Smooth muscle cell (in vitro differentiated cells): ENCODE measurements at regions not wholly inside any gene's neighbourhood (a gene's known extent, or its start where the extent isn't known, plus 50 kb on each side); places are given as distances from the start of the nearest gene placed in this dataset.
"Not testable (repeated sequence)": the region's sequence is repeated elsewhere in the genome, so short reads cannot be mapped to it uniquely, and the experiment has no call there.

Experiments
- DNase-seq: peaks from one replicate; lab custom pipeline; 2025; ENCODE audit not compliant: unreplicated experiment; lab: John Stamatoyannopoulos, UW
- H2AFZ ChIP-seq: fragments of 200-600 bp; sonication (generic); 2 replicates; pipeline ENCODE4 v1.6.0; 2016; ENCODE audit warnings: antibody characterized with exemption, low read depth, mild to moderate bottlenecking
- H3F3A ChIP-seq: fragments of 200-600 bp; sonication (generic); 2 replicates; pipeline ENCODE4 v1.6.0; 2017; ENCODE audit warnings: antibody characterized with exemption, low read depth
- H3K27ac ChIP-seq: fragments of 200-600 bp; sonication (generic); 2 replicates; pipeline ENCODE4 v1.5.1; 2016; ENCODE audit warnings: low read depth, mild to moderate bottlenecking
- H3K27me3 ChIP-seq: fragments of 200-600 bp; sonication (generic); 2 replicates; pipeline ENCODE4 v1.6.1; 2016; ENCODE audit warnings: low read depth, mild to moderate bottlenecking
- H3K36me3 ChIP-seq: fragments of 200-600 bp; sonication (generic); 2 replicates; pipeline ENCODE4 v1.5.1; 2016; ENCODE audit warnings: low read depth
- H3K4me1 ChIP-seq: fragments of 200-600 bp; sonication (generic); 2 replicates; pipeline ENCODE4 v1.5.1; 2016; ENCODE audit warnings: low read depth
- H3K4me2 ChIP-seq: fragments of 200-600 bp; sonication (generic); 2 replicates; pipeline ENCODE4 v1.6.0; 2016; ENCODE audit warnings: mild to moderate bottlenecking
- H3K4me3 ChIP-seq: fragments of 200-600 bp; sonication (generic); 2 replicates; pipeline ENCODE4 v1.5.1; 2016; ENCODE audit warnings: mild to moderate bottlenecking
- H3K79me2 ChIP-seq: fragments of 200-600 bp; sonication (generic); 2 replicates; pipeline ENCODE4 v1.6.0; 2016; ENCODE audit warnings: low read depth, mild to moderate bottlenecking
- H3K9ac ChIP-seq: fragments of 200-600 bp; sonication (generic); 2 replicates; pipeline ENCODE4 v1.6.0; 2016; ENCODE audit warnings: low read depth
- H3K9me3 ChIP-seq: fragments of 200-600 bp; sonication (generic); replicated peaks from 2 replicates; pipeline ENCODE4 v1.5.1; 2016; ENCODE audit warnings: low read depth
- H4K20me1 ChIP-seq: fragments of 200-600 bp; sonication (generic); 2 replicates; pipeline ENCODE4 v1.6.0; 2016; ENCODE audit warnings: low read depth
- CTCF ChIP-seq: fragments of 200-600 bp; sonication (generic); IDR thresholded peaks from 2 replicates; pipeline ENCODE4 v1.5.1; 2017; ENCODE audit warnings: borderline replicate concordance, mild to moderate bottlenecking, antibody characterized with exemption; ENCODE audit not compliant: insufficient read depth, poor library complexity, severe bottlenecking
- WGBS: methylation state at CpG from one replicate; pipeline ENCODE4 v1.1.7; 2016; ENCODE audit warnings: low lambda C conversion rate; 5-methylcytosine and 5-hydroxymethylcytosine counted together

GRCh38 chr6:110543106-110543505, 66.7 kb upstream of the SLC22A16 start:
- WGBS = 95% methylated on average over 5 of the region's 5 CpGs
- Histone ChIP-seq H3K4me2 (no peak overlapping the region), H3K9me3 (no peaks in the 10 kb centered on the region), H4K20me1 (no peaks in the 10 kb centered on the region), H3K36me3 (no peaks in the 10 kb centered on the region), H3K4me3 (no peak overlapping the region), H3K27ac (no peak overlapping the region), H3K4me1 (no peaks in the 10 kb centered on the region), H3F3A (peaks cover 6% of the 10 kb centered on the region), H3K27me3 (no peaks in the 10 kb centered on the region), H3K9ac (no peak overlapping the region), H2AFZ (no peak overlapping the region), H3K79me2 (no peaks in the 10 kb centered on the region)
- no peak for DNase-seq
- TF ChIP-seq CTCF = no peak

GRCh38 chr6:110542311-110543024, 66.1 kb upstream of the SLC22A16 start:
- 32% methylated on average over 11 of the region's 11 CpGs for WGBS
- Histone ChIP-seq H3K4me2 (peak overlapping the region; percentile 64), H3K27ac (peak overlapping the region; percentile 44), H3F3A (peaks cover 8% of the 10 kb centered on the region), H3K9me3 (no peaks in the 10 kb centered on the region), H3K36me3 (no peaks in the 10 kb centered on the region), H3K4me1 (no peaks in the 10 kb centered on the region), H4K20me1 (no peaks in the 10 kb centered on the region), H3K4me3 (no peak overlapping the region), H2AFZ (peak overlapping the region; percentile 42), H3K9ac (no peak overlapping the region), H3K79me2 (no peaks in the 10 kb centered on the region), H3K27me3 (no peaks in the 10 kb centered on the region)
- TF ChIP-seq CTCF = no peak
- peak; percentile 9 for DNase-seq

GRCh38 chr6:110541701-110542309, 65.4 kb upstream of the SLC22A16 start:
- Histone ChIP-seq H3K4me3 (no peak overlapping the region), H3K79me2 (no peaks in the 10 kb centered on the region), H3F3A (peaks cover 8% of the 10 kb centered on the region), H3K27me3 (no peaks in the 10 kb centered on the region), H3K9me3 (no peaks in the 10 kb centered on the region), H3K9ac (no peak overlapping the region), H4K20me1 (no peaks in the 10 kb centered on the region), H3K4me2 (peak overlapping the region; percentile 64), H3K36me3 (no peaks in the 10 kb centered on the region), H3K4me1 (no peaks in the 10 kb centered on the region), H2AFZ (peak overlapping the region; percentile 42), H3K27ac (peak overlapping the region; percentile 44)
- TF ChIP-seq CTCF = no peak
- no peak for DNase-seq
- 27% methylated on average over 5 of the region's 5 CpGs for WGBS

GRCh38 chr6:110539277-110540019, 63.0 kb upstream of the SLC22A16 start:
- H3K4me3 ChIP-seq, H3K27me3 ChIP-seq, H3K4me1 ChIP-seq, H3K36me3 ChIP-seq, H3K27ac ChIP-seq, H3K9ac ChIP-seq, H3K79me2 ChIP-seq, DNase-seq, H2AFZ ChIP-seq, H3F3A ChIP-seq, H3K4me2 ChIP-seq, H3K9me3 ChIP-seq, H4K20me1 ChIP-seq: not testable (repeated sequence)
- WGBS = 98% methylated on average over 4 of the region's 4 CpGs
